GM21381 (cell line): ENCODE measurements at regions not wholly inside any gene's neighbourhood (a gene's known extent, or its start where the extent isn't known, plus 50 kb on each side); places are given as distances from the start of the nearest gene placed in this dataset.
"Not testable (repeated sequence)": the region's sequence is repeated elsewhere in the genome, so short reads cannot be mapped to it uniquely, and the experiment has no call there.

Source experiments
- ATAC-seq: cut with Tn5 transposase; IDR thresholded peaks from one replicate; pipeline ENCODE4 v1.9.1; 2021; ENCODE audit warnings: mild to moderate bottlenecking, moderate library complexity; ENCODE audit not compliant: unreplicated experiment

GRCh38 chr4:28845158-28845557, 1875.0 kb upstream of the PCDH7 start:
- ATAC-seq: no peak

DNA sequence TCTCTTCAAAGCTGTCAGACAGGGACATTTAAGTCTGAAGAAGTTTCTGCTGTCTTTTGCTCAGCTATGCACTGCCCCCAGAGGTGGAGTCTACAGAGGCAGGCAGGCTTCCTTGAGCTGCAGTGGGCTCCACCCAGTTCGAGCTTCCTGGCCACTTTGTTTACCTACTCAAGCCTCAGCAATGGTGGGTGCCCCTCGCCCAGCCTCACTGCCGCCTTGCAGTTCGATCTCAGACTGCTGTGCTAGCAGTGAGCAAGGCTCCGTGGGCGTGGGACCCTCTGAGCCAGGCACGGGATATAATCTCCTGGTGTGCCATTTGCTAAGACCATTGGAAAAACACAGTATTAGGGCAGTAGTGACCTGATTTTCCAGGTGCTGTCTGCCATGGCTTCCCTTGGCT, 1863.1 kb upstream of the PCDH7 start:
- ATAC-seq: not testable (repeated sequence)

GRCh38 chr4:28868841-28869240, 1851.3 kb upstream of the PCDH7 start:
- no peak for ATAC-seq

- no peak for ATAC-seq
These were observed 1841.0 kb upstream of the PCDH7 start for GRCh38 chr4:28879178-28879577.

- no peak for ATAC-seq
These were observed 1840.3 kb upstream of the PCDH7 start for GRCh38 chr4:28879900-28880299.

DNA sequence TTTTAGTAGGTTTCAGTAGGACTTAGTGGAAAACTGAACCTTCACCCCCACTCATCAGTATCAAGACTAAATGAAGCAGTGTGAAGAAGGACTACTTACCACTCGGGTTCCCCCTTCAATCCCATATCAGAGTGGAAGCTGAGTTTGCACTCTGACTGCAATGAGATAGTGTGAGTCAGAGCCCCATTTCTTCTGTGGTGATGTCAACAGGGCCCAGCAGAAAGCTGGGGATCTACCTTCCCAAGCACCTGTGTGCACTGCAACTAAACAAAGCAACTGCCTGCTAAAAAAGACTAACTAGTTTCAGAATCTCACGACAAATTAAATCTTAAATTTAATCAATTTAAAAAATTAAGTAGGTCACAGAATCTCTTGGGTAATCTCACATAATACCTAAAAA, 1837.0 kb upstream of the PCDH7 start:
- ATAC-seq: no peak

DNA sequence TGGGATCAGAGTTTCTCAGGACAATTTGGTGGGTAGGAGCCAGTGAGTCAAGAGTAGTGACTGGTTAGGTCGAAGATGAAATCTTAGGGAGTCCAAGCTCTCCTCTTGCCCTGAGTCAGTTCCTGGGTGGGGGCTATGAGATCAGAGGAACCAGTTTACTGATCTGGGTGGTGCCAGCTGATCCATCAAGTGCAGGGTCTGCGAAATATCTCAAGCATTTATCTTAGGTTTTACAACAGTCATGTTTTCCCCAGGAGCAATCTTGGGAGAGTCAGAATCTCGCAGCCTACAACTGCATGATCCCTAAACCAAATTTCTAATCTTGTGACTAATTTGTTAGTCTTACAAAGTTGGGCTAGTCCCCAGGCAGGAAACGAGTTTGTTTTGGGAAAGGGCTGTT, 1833.2 kb upstream of the PCDH7 start:
- no peak for ATAC-seq

DNA sequence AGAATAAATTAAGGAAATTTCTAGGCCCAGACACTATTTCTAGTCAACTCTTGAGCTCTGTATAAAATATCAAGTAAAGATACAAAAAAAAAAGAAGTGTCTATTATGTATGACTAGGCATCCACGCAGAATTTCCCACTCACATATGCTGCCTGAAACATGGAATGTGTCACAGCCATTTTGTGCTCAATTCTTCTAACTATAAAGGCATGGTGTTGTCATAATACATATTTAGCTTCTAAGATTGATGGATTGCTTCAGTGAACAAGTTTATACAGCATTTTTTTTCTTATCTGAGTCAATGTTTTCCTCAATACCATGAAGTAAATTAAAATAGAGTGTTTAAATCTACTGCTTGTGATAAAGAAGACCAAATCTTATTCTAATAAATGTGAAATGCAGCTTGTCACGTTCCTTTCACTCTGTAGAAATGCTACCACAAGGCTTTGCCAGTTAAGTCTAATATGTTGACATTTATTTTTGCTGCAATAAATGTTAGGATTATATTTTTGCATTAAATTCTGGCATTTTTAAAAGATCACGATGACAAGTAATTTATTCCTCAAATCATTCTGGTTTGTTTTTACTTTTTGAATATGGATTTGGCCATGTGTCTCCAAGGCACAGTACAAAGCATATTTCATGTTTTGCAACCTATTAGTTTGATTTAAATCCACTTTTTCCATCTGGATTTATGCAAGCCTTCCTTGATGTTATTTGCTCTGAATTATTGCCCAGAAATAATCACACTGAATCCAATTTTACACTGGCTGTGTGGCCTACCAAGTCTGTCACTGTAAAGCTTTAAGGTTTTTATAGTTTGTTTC, 1829.0 kb upstream of the PCDH7 start:
- no peak for ATAC-seq

DNA sequence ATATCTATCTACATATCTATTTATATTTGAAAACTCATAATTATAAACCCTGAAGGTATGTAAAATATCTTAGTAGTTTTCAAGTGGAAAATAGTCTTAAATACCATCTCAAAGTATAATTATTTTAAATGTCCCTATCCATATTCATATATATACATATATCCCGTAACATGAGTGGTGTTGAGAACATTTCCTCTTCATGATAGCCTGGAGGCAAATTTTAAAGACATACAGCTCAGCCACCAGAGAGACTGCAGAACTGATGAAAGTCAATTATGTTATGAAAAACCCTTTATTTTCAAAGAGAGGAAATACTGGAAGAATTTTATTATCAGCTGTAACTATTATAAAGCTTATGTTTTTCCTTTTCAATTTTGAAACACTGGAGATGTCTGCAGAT, 1806.7 kb upstream of the PCDH7 start:
- ATAC-seq: no peak

DNA sequence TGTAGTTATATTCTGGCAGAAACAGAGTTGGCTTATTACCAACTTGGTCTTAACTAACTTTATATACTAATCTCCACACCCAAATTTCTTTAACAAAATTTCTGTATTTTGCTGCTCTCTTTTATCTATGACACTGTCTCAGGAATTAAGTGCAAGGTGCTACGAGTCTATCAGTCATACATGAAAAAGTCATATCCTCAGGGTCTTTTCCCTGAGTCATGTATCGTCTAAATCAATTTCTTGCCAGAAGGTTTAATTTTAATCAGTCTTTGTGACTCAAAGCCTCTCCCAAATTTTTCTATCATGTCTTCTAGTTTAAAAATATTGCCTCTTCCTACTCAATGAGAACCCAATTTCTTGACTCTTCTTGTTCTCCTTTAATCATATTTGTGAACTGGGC, 1803.6 kb upstream of the PCDH7 start:
- no peak for ATAC-seq

DNA sequence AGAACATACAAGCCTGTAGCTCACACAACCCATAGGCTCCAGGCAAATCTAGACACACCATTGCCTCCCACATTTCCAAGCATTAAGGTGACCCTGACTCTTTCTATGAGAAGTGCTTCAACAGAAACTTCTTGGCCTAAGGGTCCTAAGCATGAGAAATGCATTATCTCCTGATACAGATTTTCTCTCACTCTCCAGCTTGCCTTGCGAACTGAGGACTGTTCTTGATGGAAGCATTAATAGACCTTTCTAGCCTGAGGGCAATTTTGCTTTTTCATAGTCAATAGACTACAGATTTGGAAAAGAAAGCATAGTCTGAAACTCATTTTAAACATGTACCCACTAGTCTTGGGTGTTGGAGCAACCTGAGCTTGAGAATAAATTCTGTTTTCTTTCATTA, 1801.3 kb upstream of the PCDH7 start:
- ATAC-seq: no peak

DNA sequence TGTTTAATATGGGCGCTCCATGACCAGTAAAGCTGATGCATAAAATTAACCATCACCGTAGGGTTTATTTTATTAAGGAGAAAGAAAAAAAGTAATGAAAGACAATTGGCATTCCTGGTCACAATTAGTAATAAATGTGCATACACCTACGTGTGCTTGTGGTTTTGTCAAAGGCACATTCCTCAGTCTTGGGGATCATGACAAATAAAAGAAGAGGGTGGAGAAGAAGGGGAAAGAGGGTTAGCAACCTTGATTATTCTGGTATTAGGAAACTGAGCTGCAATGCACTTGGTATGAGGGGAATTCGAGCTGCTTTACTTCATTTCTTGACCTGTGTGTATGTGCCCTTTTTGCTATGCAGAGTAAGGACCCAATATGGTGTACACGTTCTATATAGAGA, 1798.3 kb upstream of the PCDH7 start:
- no peak for ATAC-seq

DNA sequence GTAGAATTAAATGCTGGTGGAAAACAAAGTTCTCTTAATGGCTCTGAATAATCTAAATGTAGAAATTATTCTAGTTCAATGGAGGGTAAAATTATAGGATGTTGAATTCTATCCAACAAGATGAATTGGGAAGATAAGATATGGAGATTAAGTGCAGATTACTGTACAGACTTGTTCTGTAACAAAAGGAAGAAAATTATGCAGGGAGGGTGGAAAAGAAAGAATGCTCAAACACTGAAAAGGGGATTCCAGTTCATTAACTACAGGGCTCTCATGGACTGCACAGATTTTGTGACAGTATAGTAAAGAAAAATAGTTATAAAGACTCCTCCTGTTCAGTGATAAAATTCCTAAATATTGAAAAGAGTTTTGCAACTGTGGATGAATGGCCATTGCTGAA, 1794.0 kb upstream of the PCDH7 start:
- no peak for ATAC-seq

- ATAC-seq: no peak
These were observed 1777.5 kb upstream of the PCDH7 start for GRCh38 chr4:28942631-28943030.

GRCh38 chr4:28947374-28947773, 1772.8 kb upstream of the PCDH7 start:
- ATAC-seq: no peak

- ATAC-seq: no peak
These were observed 1771.7 kb upstream of the PCDH7 start for GRCh38 chr4:28948501-28948900.

GRCh38 chr4:28966982-28967381, 1753.2 kb upstream of the PCDH7 start:
- ATAC-seq: no peak

DNA sequence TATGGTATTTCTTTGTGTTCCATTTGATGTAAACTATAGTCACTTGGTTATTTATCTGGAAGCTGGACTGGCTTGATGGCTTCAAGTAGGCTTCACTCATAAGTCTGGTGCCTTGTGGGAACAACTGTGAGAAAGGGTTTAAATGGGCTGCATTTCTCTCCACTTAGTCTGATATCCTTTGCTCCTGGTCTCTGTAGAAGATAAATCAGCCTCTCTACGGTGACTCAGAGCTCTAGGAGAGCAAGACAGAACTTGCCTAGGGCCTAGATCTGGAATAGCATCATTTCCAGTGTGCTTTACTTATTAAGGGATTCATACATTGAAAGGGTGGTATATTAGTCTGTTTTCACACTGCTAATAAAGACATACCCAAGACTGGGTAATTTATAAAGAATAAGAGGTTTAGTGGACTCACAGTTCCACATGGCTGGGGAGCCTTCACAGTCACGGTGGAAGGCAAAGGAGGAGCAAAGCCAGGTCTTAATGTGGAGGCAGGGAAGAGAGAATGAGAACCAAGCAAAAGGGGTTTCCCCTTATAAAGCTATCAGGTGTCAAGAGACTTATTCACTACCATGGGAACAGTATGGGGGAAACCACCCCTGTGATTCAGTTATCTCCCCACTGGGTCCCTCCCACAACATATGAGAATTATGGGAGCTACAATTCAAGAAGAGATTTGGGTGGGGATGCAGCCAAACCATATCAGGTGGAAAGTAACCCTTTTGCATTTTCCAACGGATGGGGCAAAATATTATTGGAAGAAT, 1746.4 kb upstream of the PCDH7 start:
- no peak for ATAC-seq

GRCh38 chr4:28976369-28976768, 1743.8 kb upstream of the PCDH7 start:
- no peak for ATAC-seq

DNA sequence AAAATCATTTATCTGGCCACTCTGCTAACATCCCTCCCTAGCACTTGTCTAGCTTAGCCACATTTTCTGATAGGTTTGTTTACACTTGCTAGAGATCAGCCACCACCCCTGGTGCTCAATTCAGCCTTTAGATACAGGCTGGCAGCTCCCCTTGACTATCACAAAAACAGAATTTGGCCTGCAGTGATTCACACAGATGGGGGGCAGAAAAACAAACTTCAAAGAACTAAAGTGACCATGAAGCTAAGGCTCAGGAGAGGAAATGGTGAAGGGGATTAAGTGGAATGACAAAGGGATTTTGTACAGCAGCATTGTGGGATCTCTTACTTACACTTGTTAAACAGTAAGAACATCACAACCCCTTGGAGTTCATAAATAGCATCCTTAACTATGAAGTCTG, 1718.0 kb upstream of the PCDH7 start:
- no peak for ATAC-seq

DNA sequence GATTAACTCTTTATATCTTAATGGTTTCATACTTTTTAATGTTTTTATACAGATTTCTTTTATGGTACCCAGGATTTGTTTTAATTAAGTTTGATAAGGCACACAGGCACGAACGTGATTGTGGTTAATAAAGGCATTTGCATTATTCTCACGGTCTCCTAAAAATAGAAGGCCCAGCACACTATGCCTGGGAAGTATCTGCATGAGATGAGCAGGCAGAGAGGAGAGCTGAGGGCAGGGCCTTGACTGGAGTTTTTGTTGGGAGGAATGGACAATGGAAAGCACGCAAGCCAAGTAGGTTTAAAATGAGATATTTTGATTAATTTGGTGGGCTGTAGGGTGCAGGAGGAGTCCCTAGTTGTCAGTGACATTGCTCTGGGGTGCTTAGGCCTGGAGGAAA, 1714.3 kb upstream of the PCDH7 start:
- no peak for ATAC-seq

DNA sequence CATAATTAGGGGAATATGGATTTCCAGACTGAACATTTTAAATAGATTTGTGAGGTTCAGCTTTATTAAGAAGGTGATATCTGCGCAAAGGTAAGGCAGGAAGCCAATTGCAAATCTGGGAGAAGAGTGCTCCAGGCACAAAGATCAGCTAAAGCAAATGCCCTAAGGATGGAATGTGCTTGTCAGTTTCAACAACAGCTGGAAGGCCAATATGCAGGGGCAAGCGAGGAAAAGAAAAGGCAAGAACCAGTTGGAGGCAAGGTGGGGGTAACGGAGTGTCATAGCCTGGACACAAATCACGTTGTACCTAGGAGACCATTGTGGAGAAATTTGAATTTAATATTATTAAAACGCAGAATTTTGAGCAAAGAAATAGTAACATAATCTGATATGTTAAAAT, 1710.3 kb upstream of the PCDH7 start:
- ATAC-seq: no peak
